ENCODE measurements at regions not wholly inside any gene's neighbourhood (a gene's known extent, or its start where the extent isn't known, plus 50 kb on each side); places are given as distances from the start of the nearest gene placed in this dataset.
"Not testable (repeated sequence)": the region's sequence is repeated elsewhere in the genome, so short reads cannot be mapped to it uniquely, and the experiment has no call there.

- DNase-seq, result peak; percentile 18
Observed at GRCh38 chr3:44104668-44105321, 136.9 kb upstream of the TOPAZ1 start.

- DNase-seq, result no peak
Observed at GRCh38 chr3:44105571-44105970, 136.1 kb upstream of the TOPAZ1 start.

GRCh38 chr3:44106756-44107155 lies 134.9 kb upstream of the TOPAZ1 start:
- DNase-seq, result no peak

- DNase-seq, result no peak
Observed at GRCh38 chr3:44108481-44108880, 133.2 kb upstream of the TOPAZ1 start.

- DNase-seq, result no peak
Observed at GRCh38 chr3:44109771-44110361, 131.8 kb upstream of the TOPAZ1 start.

- DNase-seq, result no peak
Observed at GRCh38 chr3:44110648-44111047, 131.0 kb upstream of the TOPAZ1 start.

GRCh38 chr3:44111482-44111881 lies 130.2 kb upstream of the TOPAZ1 start:
- no peak for DNase-seq

- no peak for DNase-seq
Observed at GRCh38 chr3:44114142-44114541, 127.5 kb upstream of the TOPAZ1 start.

GRCh38 chr3:44117239-44117638 lies 124.4 kb upstream of the TOPAZ1 start:
- no peak for DNase-seq

- no peak for DNase-seq
Observed at GRCh38 chr3:44117736-44118135, 124.0 kb upstream of the TOPAZ1 start.

GRCh38 chr3:44120721-44121582 lies 120.7 kb upstream of the TOPAZ1 start:
- DNase-seq, result no peak

- no peak for DNase-seq
Observed at GRCh38 chr3:44125246-44125645, 116.4 kb upstream of the TOPAZ1 start.

- DNase-seq, result no peak
Observed at GRCh38 chr3:44125882-44126281, 115.8 kb upstream of the TOPAZ1 start.

GRCh38 chr3:44128057-44128775 lies 113.5 kb upstream of the TOPAZ1 start:
- no peak for DNase-seq

GRCh38 chr3:44130249-44130648 lies 111.4 kb upstream of the TOPAZ1 start:
- no peak for DNase-seq

- no peak for DNase-seq
Observed at GRCh38 chr3:44132061-44132460, 109.6 kb upstream of the TOPAZ1 start.

GRCh38 chr3:44132593-44132992 lies 109.1 kb upstream of the TOPAZ1 start:
- no peak for DNase-seq

- DNase-seq, result no peak
Observed at GRCh38 chr3:44136421-44136820, 105.3 kb upstream of the TOPAZ1 start.

GRCh38 chr3:44146073-44146472 lies 95.6 kb upstream of the TOPAZ1 start:
- DNase-seq, result no peak

- no peak for DNase-seq
Observed at GRCh38 chr3:44159696-44160300, 81.9 kb upstream of the TOPAZ1 start.

- DNase-seq, result no peak
Observed at GRCh38 chr3:44160818-44161217, 80.9 kb upstream of the TOPAZ1 start.

GRCh38 chr3:44171891-44172290 lies 69.8 kb upstream of the TOPAZ1 start:
- no peak for DNase-seq

- not testable (repeated sequence) for DNase-seq
Observed at GRCh38 chr3:44172701-44173100, 69.0 kb upstream of the TOPAZ1 start.
